Retinal pigment epithelial cell (primary cell): ENCODE measurements at regions not wholly inside any gene's neighbourhood (a gene's known extent, or its start where the extent isn't known, plus 50 kb on each side); places are given as distances from the start of the nearest gene placed in this dataset.

Source experiments
- DNase-seq: peaks from one replicate; pipeline ENCODE4 v3.0.0-alpha.2; 2010; ENCODE audit warnings: low read depth
- H3K4me3 ChIP-seq: 2 replicates; pipeline ENCODE4 v1.5.1; 2011; ENCODE audit warnings: mild to moderate bottlenecking, low read length, control low read depth, moderate library complexity
- CTCF ChIP-seq: conservative IDR thresholded peaks from 2 replicates; pipeline ENCODE4 v1.5.1; 2011; ENCODE audit warnings: low read depth, low read length, control low read depth, inconsistent platforms

- H3K4me3 ChIP-seq, result no peak overlapping the region
- no peak for TF ChIP-seq CTCF
- DNase-seq, result no peak
Observed at GRCh38 chr5:92917044-92917443, 664.0 kb downstream of the NR2F1-AS1 start.

DNA sequence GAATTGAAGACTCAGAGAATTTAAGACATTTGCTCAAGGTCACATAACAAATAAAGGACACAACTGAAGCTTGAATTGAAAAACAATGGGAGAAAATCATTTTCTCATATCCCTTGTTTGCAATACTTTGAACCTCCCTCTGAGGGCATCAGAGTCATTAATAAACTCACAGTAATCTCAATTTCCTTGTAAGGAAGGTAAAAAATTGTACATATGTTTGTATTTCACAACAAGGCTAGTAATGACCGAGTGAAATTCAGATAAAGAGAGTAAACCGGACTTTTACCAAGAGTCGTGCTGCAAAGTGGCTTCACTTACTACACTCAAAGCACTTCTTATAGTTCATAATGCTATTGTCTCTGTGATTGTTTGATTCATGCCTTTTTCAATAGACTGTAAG is 665.0 kb downstream of the NR2F1-AS1 start:
- peak; percentile 35 for TF ChIP-seq CTCF
- H3K4me3 ChIP-seq, result no peak overlapping the region
- no peak for DNase-seq

- TF ChIP-seq CTCF, result no peak
- H3K4me3 ChIP-seq, result no peak overlapping the region
- DNase-seq, result no peak
Observed at GRCh38 chr5:92912283-92912682, 668.7 kb downstream of the NR2F1-AS1 start.

DNA sequence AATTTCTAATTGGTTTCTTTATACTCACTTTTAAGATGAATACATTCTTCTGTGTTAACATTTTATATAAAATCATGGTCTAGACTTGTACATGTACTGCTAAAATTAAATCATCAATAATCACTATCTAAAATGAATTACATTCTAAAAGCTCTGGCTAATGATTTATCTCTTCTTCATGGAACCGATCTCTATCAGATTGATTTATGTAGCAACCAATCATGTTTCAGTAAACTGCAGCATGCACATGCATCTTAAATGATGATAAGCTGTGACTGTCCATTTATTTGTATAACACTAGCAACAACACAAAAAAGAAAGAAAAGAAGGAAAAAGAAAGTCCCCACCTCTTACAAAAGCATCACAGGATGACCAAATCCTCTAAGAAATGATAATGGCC is 669.2 kb downstream of the NR2F1-AS1 start:
- no peak overlapping the region for H3K4me3 ChIP-seq
- DNase-seq, result no peak
- TF ChIP-seq CTCF, result no peak

GRCh38 chr5:92911293-92911692 is 669.7 kb downstream of the NR2F1-AS1 start:
- no peak for TF ChIP-seq CTCF
- H3K4me3 ChIP-seq, result no peak overlapping the region
- DNase-seq, result no peak

GRCh38 chr5:92909602-92909962 is 671.4 kb downstream of the NR2F1-AS1 start:
- TF ChIP-seq CTCF, result peak; percentile 69
- no peak for DNase-seq
- H3K4me3 ChIP-seq, result no peak overlapping the region

GRCh38 chr5:92908952-92909601 is 671.9 kb downstream of the NR2F1-AS1 start:
- no peak overlapping the region for H3K4me3 ChIP-seq
- DNase-seq, result no peak
- no peak for TF ChIP-seq CTCF
